Erythroblast (primary cell): ENCODE measurements at regions not wholly inside any gene's neighbourhood (a gene's known extent, or its start where the extent isn't known, plus 50 kb on each side); places are given as distances from the start of the nearest gene placed in this dataset.

Experiments
- GATA1 ChIP-seq: IDR thresholded peaks from 2 replicates; pipeline ENCODE4 v1.6.1; 2011; ENCODE audit warnings: low read depth, mild to moderate bottlenecking, control low read depth, low read length, moderate library complexity
- POLR2A ChIP-seq: IDR thresholded peaks from 2 replicates; pipeline ENCODE4 v1.6.1; 2011; ENCODE audit warnings: mild to moderate bottlenecking, low read length

GRCh38 chr18:67308819-67309218 lies 207.7 kb downstream of the DSEL start:
- TF ChIP-seq POLR2A = no peak
- TF ChIP-seq GATA1 = no peak
